CD4-positive, alpha-beta T cell treated with Interleukin-1 beta for 1 hour (primary cell): ENCODE measurements at regions not wholly inside any gene's neighbourhood (a gene's known extent, or its start where the extent isn't known, plus 50 kb on each side); places are given as distances from the start of the nearest gene placed in this dataset.
A peak's percentile ranks its signal among the peaks of the same experiment; 100 is the strongest.
"Not testable (repeated sequence)": the region's sequence is repeated elsewhere in the genome, so short reads cannot be mapped to it uniquely, and the experiment has no call there.

Experiments
- DNase-seq, 2 donors: peaks; one replicate each; pipeline ENCODE4 v3.0.0-alpha.2; 2020 to 2022

- DNase-seq = no peak
These were observed 231.9 kb downstream of the TOMM20 start for GRCh38 chr1:234896477-234897389.

GRCh38 chr1:234893725-234894630, 234.7 kb downstream of the TOMM20 start:
- DNase-seq = peak in 1 of 2 donors; percentile 29

- no peak for DNase-seq
These were observed 235.3 kb downstream of the TOMM20 start for GRCh38 chr1:234893359-234893724.

GRCh38 chr1:234892642-234893041, 236.0 kb downstream of the TOMM20 start:
- no peak for DNase-seq

- DNase-seq = no peak
These were observed 237.2 kb downstream of the TOMM20 start for GRCh38 chr1:234891427-234891826.

- no peak for DNase-seq
These were observed 239.0 kb downstream of the TOMM20 start for GRCh38 chr1:234889643-234890042.

GRCh38 chr1:234888247-234888646, 240.4 kb downstream of the TOMM20 start:
- not testable (repeated sequence) for DNase-seq

GRCh38 chr1:234887016-234887900, 241.4 kb downstream of the TOMM20 start:
- no peak for DNase-seq

- no peak for DNase-seq
These were observed 242.3 kb downstream of the TOMM20 start for GRCh38 chr1:234886081-234886984.

- DNase-seq = no peak
These were observed 243.0 kb downstream of the TOMM20 start for GRCh38 chr1:234885601-234886000.

- DNase-seq = no peak
These were observed 243.9 kb downstream of the TOMM20 start for GRCh38 chr1:234884701-234885100.

- DNase-seq = no peak
These were observed 244.6 kb downstream of the TOMM20 start for GRCh38 chr1:234884006-234884405.

GRCh38 chr1:234882898-234883297, 245.7 kb downstream of the TOMM20 start:
- no peak for DNase-seq

- no peak for DNase-seq
These were observed 246.5 kb downstream of the TOMM20 start for GRCh38 chr1:234881893-234882771.

GRCh38 chr1:234879147-234880080, 249.2 kb downstream of the TOMM20 start:
- DNase-seq = no peak

GRCh38 chr1:234878288-234878687, 250.3 kb downstream of the TOMM20 start:
- DNase-seq = no peak

- no peak for DNase-seq
These were observed 250.9 kb downstream of the TOMM20 start for GRCh38 chr1:234877761-234878160.

- peak in 1 of 2 donors; percentile 40 for DNase-seq
These were observed 252.4 kb downstream of the TOMM20 start for GRCh38 chr1:234875953-234876855.
